Liver (tissue), 8 donors: ENCODE measurements at regions not wholly inside any gene's neighbourhood (a gene's known extent, or its start where the extent isn't known, plus 50 kb on each side); places are given as distances from the start of the nearest gene placed in this dataset.

Source experiments
- DNase-seq: peaks from one replicate; pipeline ENCODE4 v3.0.0-alpha.2; 2017; ENCODE audit warnings: low spot score
- H3K27ac ChIP-seq, 2 donors: one replicate each; pipeline ENCODE4 v1.7.0; 2013; ENCODE audit warnings: inconsistent platforms in 2 of 2, low read length in 2 of 2, control low read depth in 1 of 2, low read depth in 1 of 2, mild to moderate bottlenecking in 1 of 2
- H3K27me3 ChIP-seq, 4 donors: one replicate each; pipeline versions ENCODE4 v1.6.1 to v1.7.0; 2013; ENCODE audit warnings: low read length in 3 of 4, inconsistent platforms in 1 of 4, mild to moderate bottlenecking in 1 of 4, moderate library complexity in 1 of 4; ENCODE audit not compliant: control insufficient read depth in 4 of 4, insufficient read depth in 4 of 4
- H3K36me3 ChIP-seq, 4 donors: one replicate each; pipeline versions ENCODE4 v1.6.1 to v1.7.0; 2013; ENCODE audit warnings: low read length in 3 of 4, mild to moderate bottlenecking in 3 of 4, low read depth in 1 of 4, moderate library complexity in 1 of 4; ENCODE audit not compliant: control insufficient read depth in 4 of 4, insufficient read depth in 3 of 4
- H3K4me1 ChIP-seq, 4 donors: one replicate each; pipeline versions ENCODE4 v1.6.1 to v1.7.0; 2013; ENCODE audit warnings: low read length in 3 of 4, mild to moderate bottlenecking in 3 of 4, moderate library complexity in 1 of 4; ENCODE audit not compliant: control insufficient read depth in 4 of 4, insufficient read depth in 4 of 4
- H3K4me3 ChIP-seq, 3 donors: one replicate each; pipeline versions ENCODE4 v1.6.1 to v1.7.0; 2013; ENCODE audit warnings: low read length in 3 of 3, control low read depth in 1 of 3, low read depth in 1 of 3, mild to moderate bottlenecking in 1 of 3
- H3K9ac ChIP-seq, 2 donors: one replicate each; pipeline ENCODE4 v1.7.0; 2013; ENCODE audit warnings: low read length in 2 of 2, mild to moderate bottlenecking in 2 of 2, moderate library complexity in 2 of 2, control low read depth in 1 of 2, low read depth in 1 of 2
- H3K9me3 ChIP-seq, 4 donors: one replicate each; pipeline versions ENCODE4 v1.6.1 to v1.7.0; 2013; ENCODE audit warnings: low read length in 3 of 4; ENCODE audit not compliant: control insufficient read depth in 4 of 4
- CTCF ChIP-seq: fragments of 150-350 bp; IDR thresholded peaks from 2 replicates; pipeline ENCODE4 v1.5.1; 2017; ENCODE audit warnings: improper control_type of control experiment, low read depth, low read length; ENCODE audit not compliant: missing input control
- EGR1 ChIP-seq, 2 donors: IDR thresholded peaks; 2 replicates each; pipeline ENCODE4 v1.6.1; 2016 to 2018; ENCODE audit warnings: antibody characterized with exemption in 2 of 2, low read depth in 2 of 2
- FOXA2 ChIP-seq: IDR thresholded peaks from 2 replicates; pipeline ENCODE4 v1.6.1; 2016; ENCODE audit warnings: antibody characterized with exemption
- GABPA ChIP-seq, 2 donors: IDR thresholded peaks in 1 of 2; conservative IDR thresholded peaks in 1 of 2; 2 replicates each; pipeline ENCODE4 v1.6.1; 2016; ENCODE audit warnings: antibody characterized with exemption in 2 of 2, mild to moderate bottlenecking in 1 of 2, moderate library complexity in 1 of 2
- HNF4A ChIP-seq, 2 donors: conservative IDR thresholded peaks; 2 replicates each; pipeline ENCODE4 v1.6.1; 2016; ENCODE audit warnings: antibody characterized with exemption in 2 of 2, mild to moderate bottlenecking in 2 of 2
- HNF4G ChIP-seq: IDR thresholded peaks from 2 replicates; pipeline ENCODE4 v1.6.1; 2016; ENCODE audit warnings: antibody characterized with exemption
- NR2F2 ChIP-seq: IDR thresholded peaks from 2 replicates; pipeline ENCODE4 v1.6.1; 2016; ENCODE audit warnings: antibody characterized with exemption
- RAD21 ChIP-seq, 2 donors: IDR thresholded peaks; 2 replicates each; pipeline ENCODE4 v1.6.1; 2016; ENCODE audit warnings: antibody characterized with exemption in 2 of 2, mild to moderate bottlenecking in 2 of 2
- REST ChIP-seq: IDR thresholded peaks from 2 replicates; pipeline ENCODE4 v1.6.1; 2016; ENCODE audit warnings: antibody characterized with exemption, mild to moderate bottlenecking
- RXRA ChIP-seq, 2 donors: IDR thresholded peaks; 2 replicates each; pipeline ENCODE4 v1.6.1; 2017 to 2018; ENCODE audit warnings: antibody characterized with exemption in 2 of 2, mild to moderate bottlenecking in 1 of 2
- YY1 ChIP-seq: IDR thresholded peaks from 2 replicates; pipeline ENCODE4 v1.6.1; 2016; ENCODE audit warnings: antibody characterized with exemption, mild to moderate bottlenecking
- WGBS: extraction: QIAGEN DNeasy Blood & Tissue Kit; methylation state at CpG from one replicate; pipeline ENCODE4 v1.1.7; 2013; 5-methylcytosine and 5-hydroxymethylcytosine counted together
- TF ChIP-seq, protein P1 (sequence below): IDR thresholded peaks from 2 replicates; pipeline ENCODE4 v1.6.1; 2016; ENCODE audit warnings: antibody characterized with exemption
- donor health status: healthy.
- donor health status: healthy.
- donor health status: healthy.
- donor health status: healthy.
- donor health status: healthy.

DNA sequence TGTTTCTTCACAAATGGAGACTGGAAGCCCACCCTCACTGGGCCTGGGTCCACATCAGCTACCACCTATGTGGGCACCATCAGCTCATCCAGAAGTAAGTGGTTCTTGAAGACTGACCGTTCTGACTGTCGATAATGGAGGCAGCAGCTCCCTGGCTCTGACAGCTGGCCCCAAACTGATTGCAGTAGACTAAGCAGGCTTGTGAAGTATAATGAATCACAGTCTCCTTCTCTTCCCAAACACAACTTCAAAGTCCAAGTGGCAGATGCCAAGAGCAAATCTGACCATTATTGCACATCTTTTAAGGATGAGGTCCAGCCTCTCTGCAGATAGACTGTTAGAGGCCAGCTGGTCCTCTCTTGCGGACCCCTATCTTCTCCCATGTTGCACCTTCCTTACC, 574.4 kb upstream of the KLF12 start (continued):
- TF ChIP-seq CTCF, result no peak

DNA sequence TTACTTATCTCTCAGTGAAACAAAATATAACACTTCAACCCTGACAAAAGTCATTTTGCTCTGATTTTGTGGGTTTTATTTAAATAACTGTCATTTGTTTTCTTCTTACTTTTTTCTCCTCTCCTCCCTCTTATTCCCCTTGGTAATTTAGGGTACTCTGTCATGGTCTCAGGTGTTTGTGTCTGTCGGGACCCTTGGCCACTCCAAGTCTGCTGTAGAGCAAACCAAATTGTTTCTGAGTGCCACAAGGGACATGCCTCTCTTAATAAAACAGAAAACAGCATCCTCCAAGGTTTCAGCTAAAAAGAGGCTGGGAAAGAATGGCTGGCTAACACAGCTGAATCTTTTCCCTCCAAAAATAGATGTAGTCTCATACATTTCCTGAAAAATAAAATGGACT, 573.1 kb upstream of the KLF12 start:
- Histone ChIP-seq H3K4me1 (no peaks in the 10 kb centered on the region), H3K4me3 (no peak overlapping the region), H3K27me3 (no peaks in the 10 kb centered on the region), H3K27ac (no peak overlapping the region), H3K36me3 (no peaks in the 10 kb centered on the region), H3K9ac (no peak overlapping the region), H3K9me3 (peaks cover 0 to 2% (median 0%) of the 10 kb centered on the region in 4 donors)
- WGBS, result 70% methylated on average over 1 of the region's 1 CpG
- no peak for DNase-seq
- TF ChIP-seq RXRA (IDR thresholded peaks at IDR 0.05) (no peak), HNF4G (no peak), GABPA (IDR thresholded peaks at IDR 0.05 in 1 of 2, conservative IDR thresholded peaks at IDR 0.05 in 1 of 2) (no peak), REST (no peak), YY1 (no peak), RAD21 (IDR thresholded peaks at IDR 0.05) (no peak), NR2F2 (no peak), HNF4A (conservative IDR thresholded peaks at IDR 0.05) (no peak), CTCF (no peak), EGR1 (IDR thresholded peaks at IDR 0.05; ENCODE audit: low read depth in 2 of 2) (no peak), FOXA2 (no peak)
- TF ChIP-seq, protein P1, sequence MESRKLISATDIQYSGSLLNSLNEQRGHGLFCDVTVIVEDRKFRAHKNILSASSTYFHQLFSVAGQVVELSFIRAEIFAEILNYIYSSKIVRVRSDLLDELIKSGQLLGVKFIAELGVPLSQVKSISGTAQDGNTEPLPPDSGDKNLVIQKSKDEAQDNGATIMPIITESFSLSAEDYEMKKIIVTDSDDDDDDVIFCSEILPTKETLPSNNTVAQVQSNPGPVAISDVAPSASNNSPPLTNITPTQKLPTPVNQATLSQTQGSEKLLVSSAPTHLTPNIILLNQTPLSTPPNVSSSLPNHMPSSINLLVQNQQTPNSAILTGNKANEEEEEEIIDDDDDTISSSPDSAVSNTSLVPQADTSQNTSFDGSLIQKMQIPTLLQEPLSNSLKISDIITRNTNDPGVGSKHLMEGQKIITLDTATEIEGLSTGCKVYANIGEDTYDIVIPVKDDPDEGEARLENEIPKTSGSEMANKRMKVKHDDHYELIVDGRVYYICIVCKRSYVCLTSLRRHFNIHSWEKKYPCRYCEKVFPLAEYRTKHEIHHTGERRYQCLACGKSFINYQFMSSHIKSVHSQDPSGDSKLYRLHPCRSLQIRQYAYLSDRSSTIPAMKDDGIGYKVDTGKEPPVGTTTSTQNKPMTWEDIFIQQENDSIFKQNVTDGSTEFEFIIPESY, result no peak
